HEK293T (cell line): ENCODE measurements at regions not wholly inside any gene's neighbourhood (a gene's known extent, or its start where the extent isn't known, plus 50 kb on each side); places are given as distances from the start of the nearest gene placed in this dataset.

ENCODE experiments used
- BHLHE40 ChIP-seq: fragments of 450-650 bp; IDR thresholded peaks from 2 replicates; pipeline ENCODE4 v1.6.1; 2016; ENCODE audit warnings: mild to moderate bottlenecking, moderate library complexity, borderline replicate concordance
- ELF4 ChIP-seq: fragments of 450-650 bp; IDR thresholded peaks from 2 replicates; pipeline ENCODE4 v1.6.1; 2017; ENCODE audit warnings: antibody characterized with exemption
- FOXK2 ChIP-seq: fragments of 450-650 bp; IDR thresholded peaks from 2 replicates; pipeline ENCODE4 v1.6.1; 2016; ENCODE audit warnings: mild to moderate bottlenecking
- FOXM1 ChIP-seq: fragments of 450-650 bp; IDR thresholded peaks from 2 replicates; pipeline ENCODE4 v1.6.1; 2017; ENCODE audit warnings: mild to moderate bottlenecking, borderline replicate concordance
- NFRKB ChIP-seq: fragments of 450-650 bp; IDR thresholded peaks from 2 replicates; pipeline ENCODE4 v1.6.1; 2016; ENCODE audit warnings: mild to moderate bottlenecking, moderate library complexity
- SP1 ChIP-seq: fragments of 450-650 bp; IDR thresholded peaks from 2 replicates; pipeline ENCODE4 v1.6.1; 2017
- SUZ12 ChIP-seq: fragments of 450-650 bp; IDR thresholded peaks from 2 replicates; pipeline ENCODE4 v1.6.1; 2016; ENCODE audit warnings: mild to moderate bottlenecking
- TARDBP ChIP-seq: fragments of 450-650 bp; IDR thresholded peaks from 2 replicates; pipeline ENCODE4 v1.6.1; 2016

GRCh38 chr5:167412556-167412955 lies 878.9 kb upstream of the WWC1 start:
- TF ChIP-seq FOXK2 (no peak), TARDBP (no peak), ELF4 (no peak), NFRKB (no peak), SP1 (no peak), FOXM1 (no peak), BHLHE40 (no peak), SUZ12 (no peak)
